ENCODE measurements at regions not wholly inside any gene's neighbourhood (a gene's known extent, or its start where the extent isn't known, plus 50 kb on each side); places are given as distances from the start of the nearest gene placed in this dataset.
"Not testable (repeated sequence)": the region's sequence is repeated elsewhere in the genome, so short reads cannot be mapped to it uniquely, and the experiment has no call there.

DNA sequence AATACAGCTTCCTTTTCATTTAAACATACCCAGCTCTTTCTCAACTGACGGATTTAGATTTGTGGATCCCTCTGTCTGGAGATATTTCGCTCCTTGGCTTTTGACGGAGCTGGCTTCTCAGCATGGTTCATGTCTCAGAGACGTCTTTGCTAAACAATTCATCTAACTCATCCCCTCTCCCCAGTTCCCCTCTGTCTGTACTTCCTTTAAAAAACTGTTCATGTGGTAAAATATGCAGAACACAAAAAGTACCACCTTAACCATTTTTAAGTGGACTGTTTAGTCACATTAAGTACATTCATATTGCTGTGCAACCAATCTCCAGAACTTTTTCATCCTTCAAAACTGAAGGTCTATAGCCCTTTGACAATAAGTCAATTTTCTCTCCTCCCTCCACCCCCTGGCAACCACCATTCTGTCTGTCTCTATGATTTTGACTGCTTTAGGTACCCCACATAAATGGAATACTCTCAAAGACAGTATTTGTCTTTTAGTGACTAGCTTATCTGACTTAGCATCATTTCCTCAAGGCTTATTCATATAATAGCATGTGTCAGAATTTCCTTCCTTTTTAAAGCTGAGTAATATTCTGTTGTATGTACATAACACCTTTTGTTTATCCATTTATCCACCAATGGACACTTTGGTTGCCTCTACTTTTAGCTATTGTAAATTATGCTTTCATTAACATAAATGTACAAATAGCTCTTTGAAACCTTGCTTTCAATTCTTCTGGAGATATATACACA, 399.8 kb upstream of the SOX5 start:
- peaks cover 2% of the 10 kb centered on the region for H3K4me1 Mint-ChIP-seq (ENCODE audit: low read depth)

DNA sequence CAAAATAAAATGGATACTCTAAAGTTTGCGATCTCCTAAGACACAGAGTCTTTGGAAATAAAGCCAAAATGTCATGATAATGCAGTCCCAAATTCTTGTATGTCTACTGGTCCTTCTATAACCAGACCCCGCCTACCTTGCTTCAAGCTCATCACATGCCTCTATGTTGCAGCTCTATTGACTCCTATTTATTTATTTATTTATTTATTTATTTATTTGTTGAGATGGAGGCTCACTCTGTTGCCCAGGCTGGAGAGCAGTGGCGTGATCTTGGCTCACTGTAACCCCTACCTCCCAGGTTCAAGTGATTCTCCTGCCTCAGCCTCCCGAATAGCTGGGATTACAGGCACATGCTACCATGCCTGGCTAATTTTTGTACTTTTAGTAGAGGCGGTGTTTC, 398.7 kb upstream of the SOX5 start:
- peaks cover 11% of the 10 kb centered on the region for H3K36me3 Mint-ChIP-seq (ENCODE audit: insufficient read depth)
- not testable (repeated sequence) for H3K27ac Mint-ChIP-seq; H3K4me3 Mint-ChIP-seq (ENCODE audit: low read depth); DNase-seq (ENCODE audit: low spot score, unreplicated experiment); H3K4me1 Mint-ChIP-seq (ENCODE audit: low read depth); H3K27me3 Mint-ChIP-seq
- H3K9me3 Mint-ChIP-seq (ENCODE audit: low read depth): peaks cover 17% of the 10 kb centered on the region

More for the DNA sequence above, 399.8 kb upstream of the SOX5 start:
- H3K9me3 Mint-ChIP-seq (ENCODE audit: low read depth): peaks cover 17% of the 10 kb centered on the region
- H3K27ac Mint-ChIP-seq: no peak overlapping the region
- no peak for DNase-seq (ENCODE audit: low spot score, unreplicated experiment)
- peaks cover 11% of the 10 kb centered on the region for H3K36me3 Mint-ChIP-seq (ENCODE audit: insufficient read depth)
- H3K4me3 Mint-ChIP-seq (ENCODE audit: low read depth): no peak overlapping the region
- H3K27me3 Mint-ChIP-seq: no peaks in the 10 kb centered on the region
- TF ChIP-seq CTCF (IDR thresholded peaks at IDR 0.05; ENCODE audit: unreplicated experiment): no peak

GRCh38 chr12:24328261-24328660, 378.8 kb upstream of the SOX5 start:
- DNase-seq (ENCODE audit: low spot score, unreplicated experiment): no peak
- Mint-ChIP-seq H3K4me1 (ENCODE audit: low read depth) (no peaks in the 10 kb centered on the region), H3K4me3 (ENCODE audit: low read depth) (no peak overlapping the region), H3K27ac (no peak overlapping the region), H3K27me3 (no peaks in the 10 kb centered on the region), H3K9me3 (ENCODE audit: low read depth) (no peaks in the 10 kb centered on the region), H3K36me3 (ENCODE audit: insufficient read depth) (no peaks in the 10 kb centered on the region)
- TF ChIP-seq CTCF (IDR thresholded peaks at IDR 0.05; ENCODE audit: unreplicated experiment): no peak

DNA sequence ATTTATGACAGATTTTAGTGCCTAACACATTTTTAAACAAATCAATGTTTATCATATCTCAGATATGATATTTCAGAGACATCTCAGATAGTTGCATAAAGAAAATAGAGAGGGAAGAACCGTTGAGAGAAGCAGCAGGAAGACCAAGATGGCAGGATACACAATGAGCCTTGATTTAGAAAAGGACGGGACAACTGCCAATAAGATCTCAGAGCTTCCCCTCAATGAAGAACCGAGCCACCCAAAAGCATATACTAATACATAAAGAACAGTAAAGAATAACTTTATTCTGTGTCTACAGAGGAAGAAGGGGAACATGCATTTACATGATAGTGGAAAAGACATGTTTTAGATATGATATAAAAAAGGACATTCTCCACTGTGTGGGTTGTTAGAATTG, 375.9 kb upstream of the SOX5 start:
- no peak for DNase-seq (ENCODE audit: low spot score, unreplicated experiment)
- no peaks in the 10 kb centered on the region for H3K36me3 Mint-ChIP-seq (ENCODE audit: insufficient read depth)
- no peaks in the 10 kb centered on the region for H3K4me1 Mint-ChIP-seq (ENCODE audit: low read depth)
- TF ChIP-seq CTCF (IDR thresholded peaks at IDR 0.05; ENCODE audit: unreplicated experiment): no peak
- no peak overlapping the region for H3K4me3 Mint-ChIP-seq (ENCODE audit: low read depth)
- no peaks in the 10 kb centered on the region for H3K27me3 Mint-ChIP-seq
- H3K27ac Mint-ChIP-seq: no peak overlapping the region
- H3K9me3 Mint-ChIP-seq (ENCODE audit: low read depth): peaks cover under 1% of the 10 kb centered on the region

GRCh38 chr12:24307716-24308335, 358.4 kb upstream of the SOX5 start:
- no peak for DNase-seq (ENCODE audit: low spot score, unreplicated experiment)
- Mint-ChIP-seq H3K9me3 (ENCODE audit: low read depth) (peaks cover 2% of the 10 kb centered on the region), H3K27ac (peak overlapping the region; percentile 1), H3K36me3 (ENCODE audit: insufficient read depth) (no peaks in the 10 kb centered on the region), H3K27me3 (no peaks in the 10 kb centered on the region), H3K4me1 (ENCODE audit: low read depth) (no peaks in the 10 kb centered on the region), H3K4me3 (ENCODE audit: low read depth) (no peak overlapping the region)
- TF ChIP-seq CTCF (IDR thresholded peaks at IDR 0.05; ENCODE audit: unreplicated experiment): no peak

DNA sequence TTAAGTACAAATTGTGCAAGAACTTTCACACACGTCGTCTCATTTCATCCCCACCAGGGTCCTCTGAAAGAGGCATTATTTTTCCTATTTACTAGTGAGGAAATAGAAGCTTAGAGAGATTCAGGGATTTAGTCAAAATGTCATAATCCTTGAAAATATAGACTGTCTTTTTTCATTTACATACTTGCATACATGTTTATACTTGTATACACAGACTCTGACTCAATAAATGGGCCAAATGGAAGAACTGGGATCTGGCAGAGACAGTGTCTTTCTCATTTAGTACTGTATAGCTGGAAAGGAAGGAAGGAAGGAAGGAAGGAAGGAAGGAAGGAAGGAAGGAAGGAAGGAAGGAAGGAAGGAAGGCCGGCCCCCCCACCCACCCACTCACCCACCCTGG, 357.7 kb upstream of the SOX5 start:
- no peak for TF ChIP-seq CTCF (IDR thresholded peaks at IDR 0.05; ENCODE audit: unreplicated experiment)
- H3K4me3 Mint-ChIP-seq (ENCODE audit: low read depth): no peak overlapping the region
- no peaks in the 10 kb centered on the region for H3K27me3 Mint-ChIP-seq
- no peaks in the 10 kb centered on the region for H3K36me3 Mint-ChIP-seq (ENCODE audit: insufficient read depth)
- no peaks in the 10 kb centered on the region for H3K4me1 Mint-ChIP-seq (ENCODE audit: low read depth)
- H3K9me3 Mint-ChIP-seq (ENCODE audit: low read depth): peaks cover 2% of the 10 kb centered on the region
- DNase-seq (ENCODE audit: low spot score, unreplicated experiment): no peak
- no peak overlapping the region for H3K27ac Mint-ChIP-seq
